Fibroblast of skin of scalp (primary cell): ENCODE measurements at regions not wholly inside any gene's neighbourhood (a gene's known extent, or its start where the extent isn't known, plus 50 kb on each side); places are given as distances from the start of the nearest gene placed in this dataset.

Experiments
- DNase-seq: peaks from one replicate; pipeline ENCODE4 v3.0.0-alpha.2; 2013

GRCh38 chr21:43348170-43348766 is 78.7 kb downstream of the SIK1 start:
- no peak for DNase-seq

- peak; percentile 60 for DNase-seq
Observed at GRCh38 chr21:43347461-43348169, 79.3 kb downstream of the SIK1 start.

DNA sequence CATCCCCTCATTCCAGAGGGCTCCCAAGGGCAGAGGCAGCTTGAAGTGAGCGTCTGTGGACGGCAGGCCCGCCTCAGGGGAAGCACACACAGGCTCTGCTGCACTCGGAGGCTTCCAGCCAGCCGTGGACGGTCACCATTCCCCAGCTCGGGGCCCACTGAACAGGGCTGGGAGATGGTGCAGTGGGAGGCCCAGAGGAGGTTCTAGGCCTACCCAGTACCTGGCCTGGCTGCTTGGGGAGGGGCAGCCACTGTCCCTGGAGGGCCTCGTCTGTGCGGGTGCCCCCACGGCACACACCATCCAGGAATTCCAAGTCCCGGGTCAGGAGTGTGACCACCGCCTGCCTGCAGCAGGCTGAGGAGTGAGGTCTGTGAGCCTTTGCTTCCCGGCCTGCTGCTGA is 80.4 kb downstream of the SIK1 start:
- DNase-seq: no peak

DNA sequence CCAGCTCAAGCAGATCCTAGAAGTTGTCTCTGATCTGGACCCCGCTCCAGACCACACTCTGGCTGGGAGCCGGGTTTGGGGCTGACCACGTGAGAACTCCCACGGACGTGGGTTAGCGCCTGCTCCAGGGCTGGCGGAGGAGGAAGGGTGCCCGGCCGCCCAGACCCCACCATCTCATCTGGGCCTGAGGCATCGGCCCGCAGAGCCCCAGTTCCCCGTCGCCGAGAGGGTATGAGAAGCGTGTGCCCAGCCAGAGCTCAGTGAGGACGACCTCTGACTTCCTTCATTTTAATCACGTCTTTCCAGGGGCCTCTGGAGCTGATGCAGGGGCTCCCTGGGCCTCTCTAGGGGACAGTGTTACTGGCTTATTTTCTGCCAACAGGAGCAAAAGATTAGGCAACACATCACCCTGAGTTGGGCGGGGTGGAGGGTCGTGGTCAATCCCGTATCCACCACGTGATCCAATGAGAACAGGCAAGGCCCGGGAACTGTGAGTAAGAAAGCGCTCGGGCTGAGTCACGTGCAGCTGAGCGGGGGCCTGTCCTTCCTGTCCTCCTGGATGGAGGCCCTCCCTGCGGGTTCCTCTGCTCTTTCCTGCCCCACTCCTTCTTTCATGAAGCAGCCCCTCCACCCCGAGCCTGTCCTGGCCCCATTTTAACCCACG is 81.1 kb downstream of the SIK1 start:
- peak; percentile 58 for DNase-seq

- no peak for DNase-seq
Observed at GRCh38 chr21:43345046-43345745, 81.7 kb downstream of the SIK1 start.

GRCh38 chr21:43343992-43344886 is 82.7 kb downstream of the SIK1 start:
- no peak for DNase-seq

DNA sequence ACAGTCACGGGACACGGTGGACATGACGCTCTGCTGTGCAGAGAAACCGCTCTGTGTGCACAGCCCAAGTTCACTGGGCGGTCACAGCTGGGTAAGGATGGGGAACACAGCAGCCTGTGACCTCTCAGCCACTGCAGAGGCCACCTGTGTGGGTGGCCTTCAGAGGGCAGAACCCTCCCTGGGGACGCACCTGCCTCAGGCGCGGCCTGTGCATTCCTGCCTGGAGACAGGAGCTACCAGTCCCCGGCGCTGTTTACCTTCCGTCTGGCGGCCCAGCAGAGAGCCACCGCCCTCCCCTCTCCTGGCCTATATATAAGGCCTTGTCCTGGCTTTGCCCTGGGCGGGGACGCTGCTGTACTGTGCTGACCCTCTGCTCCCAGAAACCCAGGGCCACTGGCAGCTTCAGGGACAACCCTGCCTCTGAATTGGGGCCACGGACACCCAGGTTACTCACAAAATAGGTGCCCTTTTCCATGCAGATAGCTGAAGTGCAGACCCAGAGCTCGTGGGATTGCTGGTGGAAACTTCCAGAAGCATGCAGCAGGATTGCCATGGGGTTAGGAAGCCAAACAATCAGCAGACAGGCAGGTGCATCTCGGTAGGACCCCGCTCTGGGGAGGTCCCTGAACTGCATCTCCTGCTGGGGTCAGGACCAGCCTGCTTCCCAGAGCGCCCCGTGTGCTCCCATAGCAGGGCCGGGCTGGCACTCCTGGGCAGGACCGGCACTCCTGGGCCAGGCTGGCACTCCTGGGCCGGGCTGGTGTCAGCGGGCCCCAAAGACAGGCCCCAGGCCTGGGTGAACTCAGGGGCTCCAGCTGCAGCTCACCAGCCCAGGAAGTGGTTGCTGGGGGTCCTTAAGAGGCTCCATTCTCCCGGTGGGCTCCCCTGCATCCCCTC is 83.6 kb downstream of the SIK1 start:
- no peak for DNase-seq

DNA sequence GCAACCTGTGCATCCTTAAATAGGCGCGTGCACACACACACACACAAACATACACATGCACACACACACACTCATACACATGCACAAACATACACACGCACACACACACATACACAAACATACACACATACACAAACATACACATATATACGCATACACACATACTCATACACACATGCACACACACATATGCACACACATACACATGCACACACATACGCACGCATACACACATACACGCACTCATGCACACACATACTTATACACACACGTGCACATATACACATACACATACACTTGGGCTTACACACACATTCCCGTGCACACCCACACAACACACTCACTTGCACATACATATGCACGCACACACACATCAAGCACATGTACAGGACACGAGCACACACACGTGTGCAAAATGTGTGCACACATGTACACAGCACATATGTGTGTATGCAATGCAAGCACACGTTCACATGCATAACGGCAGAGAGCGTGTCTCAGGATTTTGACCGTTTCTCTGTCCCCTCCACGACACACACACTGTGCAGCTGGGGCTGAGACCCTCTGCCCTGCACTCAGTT is 84.5 kb downstream of the SIK1 start:
- DNase-seq: no peak

GRCh38 chr21:43341378-43342161 is 85.4 kb downstream of the SIK1 start:
- DNase-seq: no peak

DNA sequence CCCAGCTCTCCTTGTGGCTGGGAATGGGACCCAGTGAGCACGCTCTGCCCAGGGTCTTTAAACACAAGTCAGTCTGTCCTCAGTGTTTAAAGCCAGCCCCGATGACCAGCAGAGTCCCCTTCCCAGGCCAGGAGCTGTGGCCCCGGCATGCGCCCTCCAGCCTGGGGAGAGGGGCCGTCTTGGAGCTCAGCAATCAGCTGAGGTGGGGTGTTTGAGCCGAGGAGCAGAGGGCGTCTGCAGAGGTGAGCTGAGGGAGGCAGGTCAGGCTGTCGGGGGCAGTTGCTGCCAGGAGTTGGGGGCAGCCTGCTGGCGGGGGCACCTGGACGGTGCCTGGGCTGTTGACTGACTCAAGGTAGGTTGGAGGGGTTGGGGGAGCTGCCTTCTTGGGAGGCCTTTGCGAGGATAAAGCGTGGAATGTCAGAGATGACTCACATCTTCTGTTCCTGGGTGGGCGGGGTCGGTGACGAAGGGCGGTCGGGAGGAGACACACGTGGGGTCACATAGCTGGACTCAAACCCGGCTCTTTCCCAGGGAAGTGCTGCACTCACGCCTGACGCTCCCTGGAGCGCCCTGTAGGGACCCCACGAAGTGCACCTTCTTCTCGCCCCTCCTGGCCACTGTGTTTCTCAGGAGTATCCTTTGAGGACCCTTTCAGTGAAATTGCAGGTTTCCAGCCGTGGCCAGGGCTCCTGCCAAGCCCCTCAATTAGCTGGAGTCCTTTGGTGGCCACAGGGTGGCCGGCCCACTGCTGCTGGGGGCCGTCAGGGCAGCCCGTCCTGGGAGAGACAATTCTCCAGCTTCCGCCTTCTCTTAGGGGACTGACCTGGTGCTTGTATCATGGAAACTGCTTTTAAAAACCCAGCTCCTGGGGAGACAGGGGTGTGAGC is 86.2 kb downstream of the SIK1 start:
- DNase-seq: peak; percentile 84

GRCh38 chr21:43339668-43340067 is 87.3 kb downstream of the SIK1 start:
- no peak for DNase-seq

DNA sequence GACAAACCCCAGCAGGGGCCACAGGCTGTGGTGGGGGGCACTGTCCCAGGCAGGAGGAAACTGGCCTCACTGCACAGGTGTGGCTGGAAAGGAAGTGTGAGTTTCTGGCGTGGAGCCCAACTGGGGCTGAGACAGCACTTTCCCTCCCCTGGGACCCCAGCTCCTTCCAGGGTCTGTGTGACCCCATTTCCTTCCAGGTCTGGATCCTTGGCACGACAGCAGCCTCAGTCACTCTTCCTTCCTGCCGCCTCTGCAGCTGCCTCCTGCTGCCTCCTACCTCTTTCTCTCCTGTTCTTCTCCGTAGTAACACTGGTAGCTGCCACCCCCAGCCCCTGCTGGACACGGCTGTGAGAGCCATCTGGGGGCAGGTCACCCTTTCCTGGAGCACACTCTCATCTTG is 88.0 kb downstream of the SIK1 start:
- DNase-seq: no peak

DNA sequence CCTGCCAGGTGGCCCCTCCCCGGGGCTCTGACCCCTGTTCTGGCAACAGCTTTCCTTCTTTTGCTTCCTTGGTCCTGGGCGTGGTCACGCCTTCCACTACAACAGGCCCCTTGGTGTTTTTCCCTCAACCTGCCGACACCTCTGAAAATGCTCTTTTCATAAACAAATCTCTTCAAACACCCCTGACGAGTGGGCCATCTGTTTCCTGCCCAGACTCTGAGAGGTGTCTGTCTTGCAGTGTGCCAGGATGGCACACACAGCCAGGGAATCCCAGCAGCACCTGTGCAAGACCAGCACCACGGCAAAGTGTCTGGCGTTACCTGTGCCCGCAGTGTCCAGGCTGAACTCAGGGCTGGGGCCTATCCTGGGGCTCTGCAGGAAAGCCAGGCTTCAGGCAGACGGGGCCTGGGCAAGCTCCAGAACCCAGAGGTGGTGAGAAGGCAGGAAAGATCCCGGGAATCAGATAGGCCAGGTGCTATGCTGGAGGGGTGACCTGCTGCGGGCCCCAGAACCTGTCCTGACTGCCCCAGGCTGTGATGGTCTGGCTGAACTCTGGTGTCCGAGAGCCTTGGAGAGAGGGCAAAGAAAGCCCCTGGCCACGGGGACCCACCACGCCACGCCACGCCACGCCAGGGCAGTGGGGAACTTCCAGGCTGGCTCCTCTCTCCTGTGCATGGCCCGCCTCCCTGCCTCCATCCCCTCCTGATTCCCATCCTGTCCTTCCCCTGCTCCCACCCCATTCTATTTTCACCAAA is 88.9 kb downstream of the SIK1 start:
- DNase-seq: no peak

- DNase-seq: no peak
Observed at GRCh38 chr21:43335119-43335518, 91.8 kb downstream of the SIK1 start.

- DNase-seq: no peak
Observed at GRCh38 chr21:43334214-43334958, 92.5 kb downstream of the SIK1 start.

GRCh38 chr21:43333298-43334062 is 93.5 kb downstream of the SIK1 start:
- DNase-seq: peak; percentile 96

GRCh38 chr21:43332861-43333297 is 94.1 kb downstream of the SIK1 start:
- no peak for DNase-seq
